GM18519 (cell line): ENCODE measurements at regions not wholly inside any gene's neighbourhood (a gene's known extent, or its start where the extent isn't known, plus 50 kb on each side); places are given as distances from the start of the nearest gene placed in this dataset.
"Not testable (repeated sequence)": the region's sequence is repeated elsewhere in the genome, so short reads cannot be mapped to it uniquely, and the experiment has no call there.

Experiments
- ATAC-seq: cut with Tn5 transposase; IDR thresholded peaks from one replicate; pipeline ENCODE4 v1.9.1; 2021; ENCODE audit warnings: mild to moderate bottlenecking, moderate library complexity; ENCODE audit not compliant: unreplicated experiment, low FRiP score

DNA sequence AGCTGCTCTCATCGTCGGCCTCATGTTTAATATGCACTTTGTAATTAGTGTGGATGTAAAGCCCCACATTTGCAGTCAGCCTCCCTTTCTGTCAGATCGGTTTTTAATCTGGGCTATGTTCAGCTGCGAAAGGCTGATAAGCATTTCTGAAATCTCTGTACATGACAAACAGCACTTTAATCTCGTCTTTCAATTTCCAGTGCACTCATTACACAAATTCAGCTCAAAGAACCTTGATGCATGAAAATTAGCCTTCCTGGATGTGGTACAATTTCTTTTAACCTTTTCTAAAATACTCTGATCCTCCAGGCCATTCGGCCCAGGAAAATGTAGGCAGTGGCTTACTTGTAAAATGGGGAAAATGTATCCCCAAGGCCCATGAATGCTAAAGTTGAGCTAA lies 265.1 kb downstream of the RND3 start:
- ATAC-seq: no peak

GRCh38 chr2:150219861-150220260 lies 267.6 kb downstream of the RND3 start:
- no peak for ATAC-seq

DNA sequence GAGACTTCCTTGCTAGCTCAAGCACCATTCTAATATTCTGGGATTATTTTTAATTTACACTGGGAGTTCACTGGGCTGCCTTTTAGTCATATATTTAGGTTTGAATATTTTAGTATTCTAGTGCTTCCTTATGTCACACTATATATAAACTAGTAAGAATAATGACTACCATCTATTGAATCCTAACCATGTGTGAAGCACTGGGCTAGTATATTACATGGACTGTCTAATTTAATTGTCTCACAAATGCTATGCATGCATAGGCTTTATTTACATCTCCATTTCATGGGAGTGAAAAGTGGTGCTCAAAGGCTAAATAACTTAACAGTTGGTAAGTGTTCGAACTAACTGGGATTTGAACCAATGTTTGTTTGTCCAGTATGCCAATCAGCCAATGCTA lies 272.4 kb downstream of the RND3 start:
- ATAC-seq: no peak

DNA sequence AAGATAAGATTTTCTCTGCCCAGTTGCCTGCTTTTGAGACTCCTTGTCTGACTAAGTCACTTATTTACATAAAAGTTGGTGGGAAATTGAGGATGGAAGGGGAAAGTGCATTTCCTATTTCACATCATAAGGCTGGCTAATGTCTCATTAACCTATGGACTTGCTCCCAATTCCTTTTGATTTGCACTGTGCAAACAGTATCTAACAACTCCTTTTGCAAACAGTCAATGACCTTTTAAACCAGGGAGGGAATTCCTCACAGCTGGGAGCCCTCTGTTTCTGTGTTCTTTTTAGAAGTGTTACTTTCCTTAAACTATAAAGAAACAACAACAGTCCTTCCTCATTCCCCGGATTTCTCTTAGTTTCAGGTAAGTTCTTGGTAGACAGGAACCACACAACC lies 272.8 kb downstream of the RND3 start:
- ATAC-seq: no peak

GRCh38 chr2:150212722-150213171 lies 274.7 kb downstream of the RND3 start:
- no peak for ATAC-seq

- no peak for ATAC-seq
Observed at GRCh38 chr2:150211164-150211631, 276.3 kb downstream of the RND3 start.

DNA sequence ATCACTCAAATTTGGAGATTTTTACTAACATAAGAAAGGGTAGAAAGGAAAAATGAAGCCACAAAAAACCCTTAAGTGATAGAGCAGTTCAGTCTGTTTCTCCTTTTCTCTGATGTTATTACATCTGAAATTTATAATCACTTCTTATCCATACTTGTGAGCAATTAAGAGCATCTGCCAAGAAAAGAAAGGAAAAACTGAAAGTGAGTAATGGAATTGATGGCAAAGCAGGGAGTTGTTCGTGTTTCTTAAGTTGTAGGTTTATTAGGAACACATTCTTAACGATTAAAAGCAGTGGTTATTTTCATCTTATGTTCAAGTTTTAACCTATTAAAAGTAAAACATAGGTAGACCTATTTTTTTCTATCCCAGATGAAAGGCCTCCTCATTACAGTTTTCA lies 277.7 kb downstream of the RND3 start:
- no peak for ATAC-seq

GRCh38 chr2:150208689-150209088 lies 278.8 kb downstream of the RND3 start:
- ATAC-seq: no peak

- no peak for ATAC-seq
Observed at GRCh38 chr2:150207979-150208378, 279.5 kb downstream of the RND3 start.

- ATAC-seq: no peak
Observed at GRCh38 chr2:150204451-150204850, 283.0 kb downstream of the RND3 start.

GRCh38 chr2:150194816-150195215 lies 292.7 kb downstream of the RND3 start:
- not testable (repeated sequence) for ATAC-seq

GRCh38 chr2:150192701-150193100 lies 294.8 kb downstream of the RND3 start:
- no peak for ATAC-seq

GRCh38 chr2:150191349-150191748 lies 296.1 kb downstream of the RND3 start:
- ATAC-seq: no peak

DNA sequence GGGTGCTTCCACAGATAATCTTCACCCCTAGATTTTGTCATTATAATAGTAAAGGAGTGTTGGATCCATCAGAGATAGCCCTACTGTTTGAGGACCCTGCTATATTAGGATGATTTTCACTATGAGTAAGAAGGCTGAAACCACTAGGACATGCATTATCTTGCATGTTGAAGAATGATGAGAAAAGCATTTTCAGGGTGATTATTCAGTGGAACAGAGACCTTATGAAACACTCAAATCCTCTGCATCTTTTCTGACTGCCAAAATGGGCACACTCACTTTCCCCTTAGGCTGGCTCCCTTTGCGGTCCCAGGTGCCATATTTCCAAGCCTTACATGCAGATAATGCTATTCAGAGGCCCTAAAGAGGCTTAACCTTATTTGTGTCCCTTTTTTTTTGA lies 296.9 kb downstream of the RND3 start:
- no peak for ATAC-seq

DNA sequence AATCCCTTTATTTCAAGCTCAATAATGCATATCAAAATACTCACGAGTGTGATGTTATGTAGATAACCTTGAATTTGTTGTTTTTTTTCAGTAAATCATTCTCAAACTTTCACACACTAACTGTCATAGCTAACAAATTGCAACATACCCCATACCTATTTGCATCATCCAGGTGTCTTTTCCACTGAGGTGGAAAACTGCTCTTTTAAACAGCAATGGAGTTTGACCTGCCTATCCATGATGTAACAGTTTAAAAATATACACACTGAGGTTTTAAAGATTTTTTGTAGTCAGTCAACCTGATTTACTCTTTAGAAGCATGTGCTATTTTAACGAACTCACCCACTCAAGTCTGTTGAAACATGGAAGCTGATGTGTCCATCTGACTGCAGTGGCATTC lies 298.7 kb downstream of the RND3 start:
- no peak for ATAC-seq

- no peak for ATAC-seq
Observed at GRCh38 chr2:150188177-150188576, 299.3 kb downstream of the RND3 start.

DNA sequence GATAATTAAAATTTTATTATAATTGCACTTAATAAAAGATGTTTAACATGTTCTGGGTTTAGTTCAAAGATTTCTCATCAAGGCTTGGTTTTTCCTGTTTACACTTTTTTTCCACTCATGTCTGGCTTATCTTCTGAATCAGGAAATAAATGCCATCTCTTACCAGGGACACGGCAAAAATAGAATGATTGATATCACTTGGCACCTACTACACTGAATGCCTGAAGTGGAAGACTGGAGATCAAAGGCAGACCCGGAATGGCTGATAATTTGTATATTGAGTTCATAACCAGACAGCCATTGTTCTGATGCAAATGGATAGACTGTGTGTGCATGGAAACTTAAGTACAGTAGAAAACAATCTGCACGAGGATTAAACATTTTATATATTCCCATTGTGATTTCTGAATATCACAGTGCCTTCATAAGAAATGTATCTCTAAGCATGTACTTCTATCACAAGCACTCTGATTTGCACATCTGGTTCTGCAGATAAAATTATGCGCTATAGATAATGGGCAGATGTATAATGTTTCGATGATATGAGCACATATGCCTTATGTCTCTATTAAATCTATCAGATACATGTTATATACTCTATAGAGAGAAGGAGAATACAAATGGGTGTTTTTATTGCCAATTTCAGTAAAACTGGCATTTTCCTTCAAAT lies 304.8 kb downstream of the RND3 start:
- ATAC-seq: no peak

DNA sequence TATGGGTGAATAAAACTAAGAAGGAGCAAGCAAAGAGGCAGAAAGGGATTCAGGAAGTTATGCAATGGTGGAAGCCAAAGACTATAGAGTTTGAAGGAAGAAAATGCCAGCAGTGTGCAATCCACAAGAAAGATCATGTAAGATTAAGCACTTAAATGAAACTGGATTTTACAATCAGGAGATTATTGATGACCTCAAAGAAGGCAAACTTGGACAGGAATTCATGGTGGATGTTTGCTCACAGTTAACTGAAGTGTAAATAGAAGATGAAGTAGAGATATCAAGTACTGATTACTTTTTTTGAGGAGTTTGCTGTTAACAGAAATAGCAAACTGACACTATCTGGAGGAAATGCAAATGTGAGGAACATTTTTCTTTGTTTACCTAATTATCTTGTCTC lies 308.9 kb downstream of the RND3 start:
- no peak for ATAC-seq

- no peak for ATAC-seq
Observed at GRCh38 chr2:150174971-150175421, 312.5 kb downstream of the RND3 start.

DNA sequence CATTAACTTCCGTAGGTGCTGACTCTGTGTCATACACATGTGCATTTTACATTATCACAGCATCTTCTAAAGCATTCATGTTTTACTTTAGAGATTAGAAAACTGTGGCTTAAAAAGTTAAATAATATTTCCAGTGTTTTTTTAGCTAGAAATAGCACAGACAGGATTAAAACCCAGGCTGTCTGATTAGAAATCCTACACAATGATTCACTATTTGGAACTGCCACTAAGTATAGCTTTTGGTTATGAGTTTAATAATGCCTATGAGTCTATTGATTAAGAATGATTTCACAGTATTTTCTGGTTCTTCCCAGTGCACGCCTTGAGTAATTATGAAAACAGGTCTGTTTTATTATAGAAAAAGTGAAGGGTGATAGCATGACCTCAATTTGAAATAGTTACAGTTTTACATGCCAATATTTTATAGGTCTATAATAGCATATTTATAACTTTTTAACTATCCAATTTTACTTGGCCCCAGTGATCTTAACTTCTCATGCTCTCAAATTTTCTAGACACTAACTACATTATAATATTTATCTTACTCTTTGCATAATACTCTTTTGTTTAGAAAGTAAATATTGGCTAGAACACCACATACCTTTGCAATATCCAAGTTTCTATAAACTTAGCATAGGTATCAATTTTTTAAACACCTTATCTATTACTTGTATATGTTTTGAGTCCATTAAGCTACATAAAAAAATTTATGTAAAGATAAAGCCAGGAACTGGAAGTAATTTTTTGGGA lies 313.2 kb downstream of the RND3 start:
- ATAC-seq: no peak

GRCh38 chr2:150171065-150171548 lies 316.4 kb downstream of the RND3 start:
- ATAC-seq: no peak

DNA sequence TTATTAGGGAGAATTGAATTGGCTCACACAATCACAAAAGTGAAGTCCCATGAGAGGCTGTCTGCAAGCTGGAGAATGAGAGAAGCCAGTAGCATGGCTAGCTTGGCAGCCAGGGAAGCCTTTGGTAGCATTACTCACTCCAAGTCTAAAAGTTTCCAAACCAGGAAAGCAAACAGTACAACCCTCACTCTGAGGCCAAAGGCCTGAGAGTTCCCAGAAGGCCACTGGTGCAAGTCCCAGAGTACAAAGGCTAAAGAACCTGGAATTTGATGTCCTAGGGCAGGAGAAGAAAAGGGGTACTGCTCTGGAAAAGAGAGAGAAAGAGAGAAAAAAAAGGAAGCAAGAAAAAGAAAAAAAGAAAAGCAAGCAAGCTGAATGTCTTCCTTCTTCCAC lies 318.2 kb downstream of the RND3 start:
- no peak for ATAC-seq
